GDM1 (cell line): ENCODE measurements at regions not wholly inside any gene's neighbourhood (a gene's known extent, or its start where the extent isn't known, plus 50 kb on each side); places are given as distances from the start of the nearest gene placed in this dataset.
"Not testable (repeated sequence)": the region's sequence is repeated elsewhere in the genome, so short reads cannot be mapped to it uniquely, and the experiment has no call there.

Experiments
- DNase-seq: peaks from one replicate; lab custom pipeline; 2025; lab: John Stamatoyannopoulos, UW

DNA sequence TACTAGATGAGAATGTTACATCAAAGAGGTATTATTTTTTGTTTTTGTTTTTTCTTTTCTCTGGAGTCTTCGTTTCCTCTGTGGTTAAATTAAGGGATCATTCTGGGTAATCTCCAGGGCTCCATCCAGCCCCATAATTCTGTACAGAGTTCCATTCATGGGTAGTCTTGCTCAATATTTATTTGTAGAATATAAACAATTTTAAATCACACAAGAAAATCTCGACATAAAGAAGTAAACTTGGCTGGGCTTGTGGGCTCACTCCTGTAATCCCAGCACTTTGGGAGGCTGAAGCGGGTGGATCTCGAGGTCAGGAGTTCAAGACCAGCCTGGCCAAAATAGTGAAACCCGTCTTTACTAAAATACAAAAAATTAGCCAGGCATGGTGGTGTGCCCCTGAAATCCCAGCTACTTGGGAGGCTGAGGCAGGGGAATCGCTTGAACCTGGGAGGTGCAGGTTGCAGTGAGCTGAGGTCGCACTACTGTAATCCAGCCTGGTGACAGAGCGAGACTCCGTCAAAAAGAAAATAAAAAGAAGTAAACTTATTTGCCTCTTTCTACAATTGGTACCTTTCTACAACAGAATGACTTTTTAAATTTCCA lies 166.8 kb upstream of the TGFBR2 start:
- no peak for DNase-seq

DNA sequence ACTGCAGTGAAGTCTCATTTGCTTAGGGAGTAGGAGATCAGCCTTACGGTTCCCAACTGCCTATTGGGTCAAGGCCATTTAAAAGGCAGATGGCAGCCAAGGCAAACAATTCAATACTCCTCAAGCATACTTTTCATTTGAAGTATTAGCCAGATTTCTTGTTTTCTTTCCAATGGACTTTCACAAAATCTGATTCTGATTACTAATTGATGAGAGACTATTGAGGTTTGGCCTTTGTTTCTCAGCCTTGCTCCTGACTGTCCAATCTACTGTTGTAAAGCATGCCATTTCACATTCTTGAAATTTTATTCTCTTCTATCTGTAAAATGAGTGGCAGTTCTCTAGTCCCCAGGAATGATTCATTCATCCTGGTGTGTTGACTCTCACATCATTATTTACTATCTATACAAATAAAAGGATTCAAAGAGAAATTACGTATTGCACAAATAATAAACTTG lies 166.2 kb upstream of the TGFBR2 start:
- no peak for DNase-seq

DNA sequence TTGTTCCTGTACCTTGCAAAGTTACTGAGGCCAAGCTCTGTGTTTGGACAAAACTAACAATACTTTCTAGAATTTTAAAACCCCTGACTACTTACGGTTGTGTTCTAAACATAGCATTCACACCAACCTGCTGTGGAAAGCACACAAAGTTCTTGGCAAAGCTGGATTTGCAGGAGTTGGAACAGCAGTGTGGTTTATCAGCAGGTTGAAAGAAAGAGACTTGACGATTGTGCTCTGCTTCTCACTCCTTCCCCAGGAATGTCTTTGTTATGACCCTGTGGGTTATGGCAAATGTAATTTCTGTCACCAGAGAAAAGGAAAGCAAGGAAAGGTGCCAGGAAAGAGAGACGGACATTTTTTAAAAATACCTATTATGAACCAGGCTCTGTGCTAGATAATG lies 165.5 kb upstream of the TGFBR2 start:
- DNase-seq = no peak

DNA sequence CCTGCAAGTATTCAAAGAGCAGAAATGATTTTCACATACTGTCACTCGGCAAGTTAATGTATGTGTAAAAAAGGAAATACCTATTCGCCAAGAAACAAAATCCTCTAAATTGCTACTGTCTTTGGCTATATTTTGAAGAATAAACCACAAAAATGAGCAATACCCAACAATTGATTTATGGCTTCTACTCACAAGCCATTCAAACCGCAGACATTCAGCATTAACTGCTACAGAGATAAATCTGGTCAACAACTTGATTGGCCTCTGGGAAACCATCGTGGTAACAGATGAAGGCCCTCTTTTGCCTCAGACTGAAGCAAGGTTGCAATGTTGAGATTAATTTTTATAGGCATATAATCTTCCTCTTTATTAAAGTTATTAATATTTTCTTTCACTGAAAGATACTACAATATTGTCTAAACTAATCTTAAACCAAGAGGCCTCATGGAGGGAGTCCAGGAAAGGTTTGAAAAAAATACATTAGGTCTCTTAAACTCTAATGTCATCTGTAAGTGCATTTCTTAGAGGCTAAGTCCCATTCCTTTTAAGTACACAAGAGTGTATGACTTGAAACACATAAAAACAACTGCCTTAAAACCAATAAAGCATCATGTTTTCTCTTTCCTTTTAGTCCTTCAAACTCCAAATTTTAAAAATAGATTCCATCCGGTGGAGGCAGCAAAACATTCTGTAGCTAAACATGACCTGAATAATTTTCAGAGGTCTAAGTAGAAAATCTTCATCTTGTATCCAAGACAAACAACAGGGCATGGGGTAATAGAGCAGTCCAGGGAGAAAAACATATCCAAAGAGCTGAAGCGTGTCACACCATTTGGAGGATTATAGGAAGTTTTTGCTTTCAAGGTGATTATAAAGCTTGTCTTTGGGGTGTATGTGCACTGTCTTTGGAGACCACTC lies 162.4 kb upstream of the TGFBR2 start:
- no peak for DNase-seq

DNA sequence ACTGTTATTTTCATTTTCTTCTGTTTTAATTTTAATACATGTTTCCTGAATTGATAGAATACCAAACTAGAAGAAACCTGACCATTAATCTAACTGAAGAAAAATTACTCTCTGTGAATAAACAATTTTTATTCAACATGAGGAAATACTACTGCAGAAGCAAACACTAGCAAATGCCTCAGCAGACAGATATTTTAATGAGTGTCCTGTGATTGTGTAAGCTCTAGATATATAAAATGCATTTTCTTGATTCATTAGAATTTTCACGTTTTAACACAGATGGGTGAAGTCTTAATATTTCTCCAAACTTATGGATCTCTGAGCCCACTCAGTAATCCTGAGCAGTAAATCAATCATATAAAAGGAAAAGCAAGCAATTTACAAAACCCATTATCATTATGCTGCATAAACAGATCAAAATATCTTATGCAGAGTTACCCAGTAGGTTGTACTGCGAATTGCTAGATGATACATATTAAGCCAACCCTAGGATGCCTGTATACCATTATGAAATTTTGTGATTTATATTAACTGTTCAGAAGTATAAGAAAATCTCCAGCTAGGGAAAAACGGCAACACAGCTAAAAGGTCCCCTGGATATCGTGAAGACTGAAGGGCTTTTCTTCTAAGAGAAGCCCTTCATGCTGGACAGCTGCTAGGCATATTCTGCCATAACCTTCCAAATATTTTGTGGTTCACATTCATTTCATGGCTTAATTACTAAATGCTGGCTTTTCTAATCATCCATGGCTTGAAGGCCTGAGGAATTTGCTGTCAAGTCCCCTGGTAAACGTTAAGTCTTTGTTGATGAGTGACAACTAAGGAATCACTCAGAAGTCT lies 157.7 kb upstream of the TGFBR2 start:
- DNase-seq = no peak

DNA sequence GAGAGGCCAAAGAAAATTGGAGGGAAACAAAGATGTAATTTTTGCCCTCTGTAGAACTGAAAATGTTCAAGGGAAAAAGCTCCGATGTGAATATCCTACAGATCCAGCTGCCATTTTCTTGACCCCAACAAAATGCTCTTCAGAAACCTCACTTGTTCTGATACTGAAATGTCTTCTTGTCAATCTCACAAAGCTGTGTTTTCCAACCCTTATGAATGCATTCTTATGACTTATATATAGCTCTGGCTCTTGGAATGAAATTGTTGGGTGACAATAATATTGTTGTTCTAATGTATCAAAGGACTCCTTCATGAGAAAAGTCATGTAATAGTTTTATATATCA lies 157.1 kb upstream of the TGFBR2 start:
- DNase-seq = no peak

DNA sequence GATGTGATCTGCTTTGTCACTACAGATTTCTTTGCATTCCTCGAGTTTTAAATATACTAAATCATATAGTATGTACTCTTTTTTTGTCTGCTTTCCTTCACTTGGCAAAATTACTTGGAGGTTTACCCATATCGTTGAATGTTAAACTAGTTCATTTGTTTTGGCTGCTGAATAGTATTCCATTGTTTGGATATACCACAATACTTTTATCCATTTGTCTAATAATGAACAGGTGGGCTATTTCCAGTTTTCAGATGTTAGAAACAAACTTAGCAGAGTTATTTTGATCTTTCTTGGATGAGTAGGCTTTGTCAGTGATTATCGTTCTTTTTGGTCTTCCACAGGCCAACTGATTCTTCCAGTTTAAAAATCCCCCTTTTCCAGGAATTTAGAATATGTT lies 154.0 kb upstream of the TGFBR2 start:
- no peak for DNase-seq

DNA sequence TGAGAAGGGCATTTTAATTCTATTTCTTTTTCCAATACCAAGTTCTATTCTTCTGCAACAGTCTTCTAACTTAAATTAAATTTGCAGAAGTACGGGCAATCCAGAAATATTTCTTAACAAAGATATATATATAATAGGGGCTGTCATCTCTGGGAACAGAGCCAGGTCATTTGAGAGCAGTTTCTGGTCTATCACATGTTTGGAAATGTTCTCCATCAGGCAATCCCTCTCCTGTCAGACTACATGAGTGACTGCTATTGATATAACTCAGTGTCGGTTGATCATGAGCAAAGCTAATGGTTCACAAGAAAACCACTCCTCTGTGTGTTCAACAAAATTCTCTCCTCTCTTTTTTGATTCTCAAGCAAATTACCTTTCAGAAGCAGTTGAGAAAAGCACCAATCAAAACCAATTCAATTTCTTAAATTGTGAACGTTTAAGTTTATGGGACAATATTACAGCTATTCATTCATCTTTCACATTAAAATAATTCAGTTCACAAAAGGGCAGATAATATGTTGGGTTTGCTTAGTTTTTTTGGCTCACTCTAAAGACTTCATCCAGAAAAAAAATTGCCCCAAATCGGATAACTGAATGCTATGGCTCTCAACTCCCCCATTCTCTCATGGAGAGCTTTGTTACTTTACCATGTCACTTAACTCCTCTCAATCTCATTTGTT lies 152.9 kb upstream of the TGFBR2 start:
- no peak for DNase-seq

DNA sequence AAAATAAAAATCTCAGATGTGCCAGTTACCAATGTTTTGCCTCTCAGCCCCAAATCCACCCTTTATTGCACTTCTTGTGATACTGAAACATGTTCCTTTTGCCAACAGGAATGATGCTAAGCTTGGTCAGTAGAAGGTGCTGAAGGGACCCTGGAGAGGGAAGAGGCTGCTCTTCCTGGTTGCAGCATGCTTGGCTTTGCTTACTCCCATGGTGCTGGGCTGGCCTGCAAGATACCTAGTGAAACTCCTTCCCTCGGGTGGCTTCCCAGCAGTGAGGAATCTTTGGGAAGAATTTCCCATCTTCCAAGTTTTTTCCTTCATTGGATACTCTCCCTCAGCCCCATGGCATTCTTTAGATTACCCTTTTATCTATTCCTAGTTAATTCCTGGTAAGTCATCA lies 151.8 kb upstream of the TGFBR2 start:
- DNase-seq = no peak

DNA sequence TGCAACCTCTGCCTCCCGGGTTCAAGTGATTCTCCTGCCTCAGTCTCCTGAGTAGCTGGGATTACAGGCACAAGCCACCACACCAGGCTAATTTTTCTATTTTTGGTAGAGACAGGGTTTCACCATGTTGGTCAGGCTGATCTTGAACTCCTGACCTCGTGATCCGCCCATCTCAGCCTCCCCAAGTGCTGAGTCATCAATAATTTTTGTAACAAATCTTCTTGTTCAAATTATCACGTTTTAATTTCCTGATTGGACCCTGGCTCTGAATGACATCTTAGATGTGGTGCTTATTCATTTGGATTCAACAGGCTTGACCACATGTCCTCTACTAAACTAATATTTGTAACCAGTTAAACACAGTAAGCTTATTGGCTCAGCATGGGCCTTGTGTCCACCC lies 151.3 kb upstream of the TGFBR2 start:
- DNase-seq = not testable (repeated sequence)

DNA sequence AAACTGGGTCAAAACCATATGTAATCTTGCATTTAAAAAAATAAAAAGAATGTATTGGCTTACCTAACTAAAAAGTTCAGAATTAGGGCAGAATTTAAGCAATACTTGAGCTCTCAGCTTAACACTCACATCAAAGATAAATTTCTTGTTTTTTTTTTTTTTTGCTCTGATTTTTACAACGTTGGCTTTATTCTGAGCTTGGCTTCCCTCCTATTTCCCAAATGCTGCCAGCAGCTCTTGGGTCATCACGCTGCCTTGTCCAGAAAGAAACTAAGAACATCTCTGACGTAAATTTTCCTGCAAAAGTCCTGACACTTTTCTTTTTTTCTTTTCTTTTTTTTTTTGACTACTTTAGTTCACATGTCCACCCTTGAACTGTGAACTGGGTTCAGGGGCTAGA lies 150.6 kb upstream of the TGFBR2 start:
- DNase-seq = no peak

DNA sequence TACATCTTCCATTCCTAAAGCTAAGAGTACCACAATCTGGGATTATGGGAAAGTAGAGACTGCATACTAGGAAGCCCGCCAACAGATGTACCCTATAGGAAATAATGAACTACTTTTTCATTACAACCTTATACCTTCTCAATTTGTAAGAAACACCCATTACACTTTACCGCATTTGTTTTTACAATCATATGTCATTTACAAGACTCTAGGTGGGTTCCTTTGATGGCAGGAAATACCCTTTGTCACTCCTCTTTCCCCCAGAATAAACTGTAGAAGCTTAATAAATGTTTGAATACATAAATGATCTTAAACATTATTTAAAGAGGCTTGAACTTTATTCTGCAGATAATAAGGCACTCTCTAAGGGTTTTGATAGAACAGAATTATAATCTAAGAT lies 150.1 kb upstream of the TGFBR2 start:
- no peak for DNase-seq

DNA sequence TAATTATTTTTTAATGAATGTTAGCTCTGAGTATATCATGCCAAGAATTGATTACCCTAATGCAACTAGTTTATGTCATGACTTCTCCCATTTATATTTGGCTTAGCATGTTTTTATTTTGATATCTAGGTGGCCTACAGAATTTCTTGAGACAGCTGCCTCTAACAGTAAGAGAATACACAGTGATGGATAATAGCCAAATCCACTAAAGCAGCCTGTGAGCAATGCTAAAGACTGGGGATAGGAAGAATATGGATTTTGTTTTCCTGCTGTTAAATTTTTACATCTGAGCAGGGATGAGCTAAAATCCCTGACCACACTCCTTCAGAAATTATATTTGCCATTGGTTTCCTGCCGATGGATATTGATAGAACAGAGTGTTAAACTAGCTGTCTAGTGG lies 149.3 kb upstream of the TGFBR2 start:
- DNase-seq = no peak

DNA sequence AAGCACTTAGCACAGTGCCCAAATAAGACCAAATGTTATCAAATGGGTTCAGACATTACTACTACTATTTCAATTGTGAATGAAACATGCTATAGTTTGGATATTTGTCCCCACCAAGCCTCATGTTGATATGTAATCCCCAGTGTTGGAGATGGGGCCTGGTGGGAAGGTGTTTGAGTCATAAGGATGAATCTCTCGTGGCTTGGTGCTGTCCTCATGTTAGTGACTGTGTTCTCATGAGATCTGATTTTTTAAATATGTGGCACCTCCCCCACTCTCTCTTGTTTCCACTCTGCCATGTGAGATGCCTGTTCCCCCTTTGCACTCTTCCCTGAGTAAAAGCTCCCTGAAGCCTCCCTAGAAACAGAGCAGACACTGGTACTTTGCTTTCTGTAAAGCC lies 148.7 kb upstream of the TGFBR2 start:
- no peak for DNase-seq

DNA sequence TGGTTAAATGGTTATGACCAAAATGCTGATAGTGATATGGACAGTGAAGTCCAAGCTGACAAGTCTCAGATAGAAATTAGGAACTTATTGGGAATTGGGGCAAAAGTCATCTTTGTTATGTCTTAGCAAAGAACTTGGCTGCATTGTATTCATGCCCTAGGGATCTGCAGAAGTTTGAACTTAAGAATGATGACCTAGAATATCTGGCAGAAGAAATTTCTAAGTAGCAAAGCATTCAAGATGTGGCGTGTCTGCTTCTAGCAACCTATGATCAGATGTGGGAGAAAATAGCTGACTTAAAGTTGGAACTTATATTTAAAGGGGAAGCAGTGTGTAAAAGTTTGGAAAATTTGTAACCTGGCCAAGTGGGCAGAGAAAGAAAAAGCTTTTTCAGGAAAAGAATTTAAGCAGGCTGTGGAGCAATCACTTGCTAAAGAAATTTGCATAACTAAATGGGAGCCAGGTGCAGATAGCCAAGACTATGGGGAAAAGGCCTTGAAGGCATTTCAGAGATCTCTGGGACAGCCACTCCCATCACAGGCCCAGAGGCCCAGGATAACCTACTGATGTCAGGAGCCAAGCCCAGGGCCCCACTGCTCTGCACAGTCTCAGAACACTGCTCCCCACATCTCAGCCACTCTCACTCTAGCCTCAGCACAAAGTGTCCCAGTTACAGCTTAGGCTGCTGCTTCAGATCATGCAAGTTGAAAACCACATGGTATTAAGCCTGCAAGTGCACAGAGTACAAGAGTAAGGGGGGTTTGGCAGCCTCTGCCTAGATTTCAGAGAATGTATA lies 147.8 kb upstream of the TGFBR2 start:
- no peak for DNase-seq

DNA sequence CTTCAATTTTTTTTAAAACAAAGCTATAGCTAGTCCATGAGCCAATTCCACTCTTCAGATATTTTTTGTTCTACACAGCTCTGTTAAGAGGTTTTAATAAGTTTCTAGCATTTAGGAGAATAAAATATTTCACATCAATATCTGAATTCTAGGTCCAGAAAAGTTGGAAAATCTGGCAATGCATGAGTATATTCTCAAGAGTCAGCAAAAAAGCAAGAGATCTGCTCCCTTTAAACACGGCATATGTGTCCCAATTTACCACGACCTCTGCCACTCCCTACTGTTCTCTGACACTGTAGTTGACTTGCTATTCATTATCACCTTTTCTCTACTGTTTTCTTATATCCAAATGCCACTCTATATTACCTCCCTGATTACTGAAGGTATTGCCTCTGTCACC lies 145.1 kb upstream of the TGFBR2 start:
- no peak for DNase-seq

DNA sequence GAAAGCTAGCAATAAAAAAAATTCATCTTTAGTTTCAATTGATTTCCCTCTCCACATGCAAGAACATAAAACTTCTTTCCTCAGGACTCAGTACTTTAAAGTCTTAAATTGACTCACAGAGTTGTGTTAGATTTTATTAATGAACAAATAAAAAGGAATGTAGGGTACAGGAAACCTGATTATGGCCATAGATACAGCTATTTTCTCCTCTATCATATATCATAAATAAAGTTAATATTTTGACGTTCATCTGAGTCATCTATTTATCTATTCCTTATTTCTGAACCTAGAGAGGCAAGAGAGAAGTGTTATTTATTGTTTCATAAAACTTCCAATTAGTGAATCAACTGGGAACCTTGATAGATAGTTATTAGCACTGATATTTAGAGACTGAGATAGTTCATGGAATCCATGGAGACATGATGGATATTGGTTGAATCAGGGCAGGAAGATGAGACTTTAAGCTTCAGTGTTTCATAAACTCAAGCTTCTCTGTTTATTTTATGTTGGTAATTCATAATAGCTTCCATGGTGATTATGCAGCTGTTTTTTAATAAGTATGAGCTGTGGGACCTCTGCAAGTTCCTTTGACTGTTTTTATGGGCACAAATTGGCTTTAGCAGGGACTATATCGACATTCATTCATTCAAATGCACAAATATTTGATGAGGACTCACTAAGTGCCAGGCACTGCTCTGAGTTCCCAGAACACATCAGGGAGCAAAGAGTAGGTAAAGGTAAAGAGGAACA lies 143.5 kb upstream of the TGFBR2 start:
- DNase-seq = no peak

DNA sequence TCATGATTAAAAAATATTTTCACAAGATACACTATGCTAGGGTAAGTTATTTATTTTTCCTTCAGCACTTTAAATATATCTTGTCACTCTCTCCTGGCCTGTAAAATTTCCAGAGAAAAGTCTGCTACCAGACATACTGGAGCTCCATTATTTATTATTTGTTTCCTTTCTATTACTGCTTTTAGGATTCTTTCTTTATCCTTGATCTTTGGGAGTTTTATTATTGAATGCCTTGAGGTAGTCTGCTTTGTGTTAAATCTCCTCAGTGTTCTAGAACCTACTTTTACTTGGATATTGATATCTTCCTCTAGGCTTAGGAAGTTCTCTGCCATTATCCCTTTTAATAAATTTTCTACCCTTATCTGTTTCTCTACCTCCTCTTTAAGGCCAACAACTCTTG lies 142.0 kb upstream of the TGFBR2 start:
- DNase-seq = no peak

DNA sequence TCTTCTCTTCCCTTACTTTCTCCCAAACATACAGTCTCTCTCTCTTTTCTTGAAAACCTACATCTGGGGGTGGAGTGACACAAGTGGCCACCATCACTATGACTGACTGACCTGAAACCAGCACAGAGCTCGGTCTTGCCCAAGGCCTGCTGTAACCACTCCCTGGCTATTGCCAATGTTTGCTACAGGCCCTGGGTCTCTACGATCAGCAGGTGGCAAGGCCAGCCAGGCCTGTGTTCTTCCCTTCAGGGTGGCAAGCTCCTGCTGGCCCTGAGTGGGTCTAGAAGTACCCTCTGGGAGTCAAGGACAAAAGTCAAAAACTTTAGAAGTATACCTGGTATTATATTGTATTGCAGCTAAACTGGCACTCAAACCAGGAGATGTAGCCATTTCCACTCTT lies 140.9 kb upstream of the TGFBR2 start:
- no peak for DNase-seq

DNA sequence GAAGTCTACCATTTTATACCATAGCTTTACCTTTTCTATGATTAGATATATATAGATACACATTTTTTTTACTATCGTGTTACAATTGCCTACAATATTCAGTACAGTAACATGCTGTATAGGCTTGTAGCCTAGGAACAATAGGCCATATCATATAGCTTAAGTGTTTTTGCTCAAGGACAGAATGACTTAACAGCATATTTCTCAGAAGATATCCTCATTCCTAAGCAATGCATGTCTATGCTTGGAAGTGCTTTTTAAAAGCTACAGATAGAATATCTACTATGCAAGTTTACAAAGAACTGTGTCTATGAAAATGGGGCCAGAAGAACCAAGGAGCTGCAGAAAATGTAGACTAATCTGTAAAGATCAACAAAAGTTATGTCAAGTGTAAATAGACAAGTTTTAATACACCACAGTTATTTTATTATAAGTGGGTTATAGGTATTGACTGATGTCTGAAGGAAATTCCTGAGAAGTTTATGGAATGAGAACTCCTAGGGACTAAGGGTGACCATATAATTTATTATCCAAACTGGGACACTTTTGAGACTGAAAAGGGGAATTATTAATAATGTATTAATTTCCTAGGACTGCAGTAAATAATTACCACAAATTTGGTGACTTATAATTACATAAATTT lies 138.7 kb upstream of the TGFBR2 start:
- DNase-seq = no peak
